GM19372 (cell line): ENCODE measurements at regions not wholly inside any gene's neighbourhood (a gene's known extent, or its start where the extent isn't known, plus 50 kb on each side); places are given as distances from the start of the nearest gene placed in this dataset.
"Not testable (repeated sequence)": the region's sequence is repeated elsewhere in the genome, so short reads cannot be mapped to it uniquely, and the experiment has no call there.

Source experiments
- ATAC-seq: cut with Tn5 transposase; IDR thresholded peaks from one replicate; pipeline ENCODE4 v1.9.1; 2021; ENCODE audit warnings: mild to moderate bottlenecking, low read depth, moderate library complexity; ENCODE audit not compliant: unreplicated experiment

- ATAC-seq, result peak; percentile 44
These were observed 88.9 kb upstream of the NT5E start for GRCh38 chr6:85360794-85361642.

- ATAC-seq, result no peak
These were observed 92.2 kb upstream of the NT5E start for GRCh38 chr6:85357651-85358050.

- ATAC-seq, result not testable (repeated sequence)
These were observed 93.1 kb upstream of the NT5E start for GRCh38 chr6:85356743-85357142.

- no peak for ATAC-seq
These were observed 94.1 kb upstream of the NT5E start for GRCh38 chr6:85355816-85356215.

- ATAC-seq, result peak; percentile 80
These were observed 94.9 kb upstream of the NT5E start for GRCh38 chr6:85354761-85355618.

- no peak for ATAC-seq
These were observed 96.9 kb upstream of the NT5E start for GRCh38 chr6:85353012-85353411.

GRCh38 chr6:85348643-85349042 is 101.2 kb upstream of the NT5E start:
- no peak for ATAC-seq

- ATAC-seq, result no peak
These were observed 102.1 kb upstream of the NT5E start for GRCh38 chr6:85347812-85348211.

GRCh38 chr6:85346196-85346595 is 103.7 kb upstream of the NT5E start:
- no peak for ATAC-seq

- ATAC-seq, result no peak
These were observed 104.9 kb upstream of the NT5E start for GRCh38 chr6:85344996-85345395.

- no peak for ATAC-seq
These were observed 106.5 kb upstream of the NT5E start for GRCh38 chr6:85343428-85343827.

- no peak for ATAC-seq
These were observed 120.7 kb upstream of the NT5E start for GRCh38 chr6:85329196-85329595.

GRCh38 chr6:85325811-85326210 is 124.1 kb upstream of the NT5E start:
- not testable (repeated sequence) for ATAC-seq

GRCh38 chr6:85323435-85324040 is 126.3 kb upstream of the NT5E start:
- peak; percentile 91 for ATAC-seq

- ATAC-seq, result no peak
These were observed 127.3 kb upstream of the NT5E start for GRCh38 chr6:85322446-85323105.

- no peak for ATAC-seq
These were observed 128.0 kb upstream of the NT5E start for GRCh38 chr6:85321906-85322305.

- ATAC-seq, result no peak
These were observed 135.3 kb upstream of the NT5E start for GRCh38 chr6:85314586-85314985.

- ATAC-seq, result no peak
These were observed 149.3 kb upstream of the NT5E start for GRCh38 chr6:85300581-85300980.

GRCh38 chr6:85298553-85298952 is 151.3 kb upstream of the NT5E start:
- ATAC-seq, result no peak

GRCh38 chr6:85291326-85291725 is 158.6 kb upstream of the NT5E start:
- ATAC-seq, result no peak

- ATAC-seq, result no peak
These were observed 162.2 kb upstream of the NT5E start for GRCh38 chr6:85287654-85288053.
